GM18870 (cell line): ENCODE measurements at regions not wholly inside any gene's neighbourhood (a gene's known extent, or its start where the extent isn't known, plus 50 kb on each side); places are given as distances from the start of the nearest gene placed in this dataset.

Experiments used
- ATAC-seq: cut with Tn5 transposase; IDR thresholded peaks from one replicate; pipeline ENCODE4 v1.9.1; 2021; ENCODE audit warnings: moderate library complexity; ENCODE audit not compliant: unreplicated experiment

DNA sequence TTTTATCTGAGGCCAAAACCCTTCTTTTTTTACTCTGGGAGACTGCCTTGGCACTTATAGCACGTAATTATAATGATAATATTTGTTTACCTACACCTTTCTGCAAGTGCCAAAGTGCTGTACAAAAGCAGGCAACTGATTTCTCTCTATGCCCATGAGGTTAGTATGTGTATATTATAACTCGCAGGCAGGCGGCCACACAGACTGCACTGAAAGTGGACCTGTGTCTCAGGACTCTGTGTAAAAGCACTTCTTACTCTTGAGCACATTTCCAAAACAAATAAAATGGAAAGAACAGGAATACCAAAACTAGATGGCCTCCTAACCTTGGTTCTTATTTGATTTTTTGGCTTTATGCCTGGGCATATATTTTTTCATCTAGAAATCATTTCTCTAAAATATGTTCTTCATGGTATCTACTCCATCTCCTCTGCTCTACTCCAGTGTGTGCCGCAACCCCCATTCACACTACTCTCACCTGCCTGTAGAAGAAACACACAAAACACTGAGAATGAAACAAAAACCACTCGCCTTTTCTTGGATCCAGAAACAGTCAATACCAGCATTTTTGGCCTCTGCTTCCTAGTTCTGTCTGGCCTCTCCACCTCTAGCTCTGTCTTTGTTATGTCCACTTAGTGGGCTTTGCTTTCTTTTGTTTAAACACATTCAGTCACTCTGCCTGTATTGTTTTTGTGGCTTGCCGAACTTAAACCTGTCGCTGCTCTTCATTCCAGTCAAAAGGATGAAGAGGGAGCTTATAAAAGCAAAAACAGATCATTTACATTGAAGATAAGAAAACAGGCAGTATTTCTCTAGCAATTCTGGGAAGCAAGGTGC is 934.5 kb upstream of the TENM3 start:
- ATAC-seq: no peak

- no peak for ATAC-seq
Observed at GRCh38 chr4:181312066-181312465, 931.1 kb upstream of the TENM3 start.

GRCh38 chr4:181319629-181320028 is 923.6 kb upstream of the TENM3 start:
- ATAC-seq: no peak

- peak; percentile 78 for ATAC-seq
Observed at GRCh38 chr4:181323061-181323460, 920.1 kb upstream of the TENM3 start.

DNA sequence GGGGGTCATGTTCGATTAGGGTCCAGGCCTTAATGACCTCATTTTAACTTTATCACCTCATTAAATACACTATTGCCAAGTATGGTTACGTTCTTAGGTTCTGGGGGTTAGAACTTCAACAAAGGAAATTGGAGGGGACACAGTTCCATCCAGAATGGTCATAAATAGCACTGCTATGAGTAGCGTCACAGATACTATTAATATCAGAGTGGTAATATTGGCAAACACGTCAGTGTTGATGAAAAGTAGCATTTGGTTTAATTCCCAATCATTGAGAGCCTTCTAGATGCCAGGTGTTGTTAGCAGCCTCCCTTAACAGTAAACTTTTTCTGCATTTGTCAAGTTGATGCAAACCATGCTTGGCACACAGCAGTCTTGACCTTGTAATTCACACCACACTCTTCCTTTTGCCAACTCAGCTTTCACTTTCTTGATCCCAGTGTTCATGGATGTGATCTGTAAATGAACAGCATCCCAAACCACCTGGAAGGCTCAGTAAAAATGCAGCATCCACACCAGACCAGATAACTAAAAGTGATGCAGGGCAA is 912.5 kb upstream of the TENM3 start:
- ATAC-seq: no peak

DNA sequence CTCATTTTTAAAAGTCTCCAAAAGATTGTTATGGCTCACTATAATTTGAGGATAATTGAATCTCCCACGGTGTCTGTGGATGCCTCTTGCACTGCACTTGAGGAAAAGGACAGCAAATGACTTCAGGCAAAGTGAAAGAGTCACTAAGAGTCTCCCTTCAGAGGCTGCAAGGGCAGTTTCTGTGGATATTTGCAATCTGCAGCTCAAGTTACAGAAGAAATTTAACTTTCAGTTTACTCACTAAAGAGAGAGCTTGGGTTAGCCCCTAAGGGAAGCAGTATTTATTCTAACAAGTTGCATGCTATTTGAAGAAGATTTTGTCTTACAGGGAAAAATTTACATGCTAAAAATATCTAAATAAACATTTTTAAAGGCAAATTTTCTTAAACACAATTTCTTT is 912.0 kb upstream of the TENM3 start:
- no peak for ATAC-seq

DNA sequence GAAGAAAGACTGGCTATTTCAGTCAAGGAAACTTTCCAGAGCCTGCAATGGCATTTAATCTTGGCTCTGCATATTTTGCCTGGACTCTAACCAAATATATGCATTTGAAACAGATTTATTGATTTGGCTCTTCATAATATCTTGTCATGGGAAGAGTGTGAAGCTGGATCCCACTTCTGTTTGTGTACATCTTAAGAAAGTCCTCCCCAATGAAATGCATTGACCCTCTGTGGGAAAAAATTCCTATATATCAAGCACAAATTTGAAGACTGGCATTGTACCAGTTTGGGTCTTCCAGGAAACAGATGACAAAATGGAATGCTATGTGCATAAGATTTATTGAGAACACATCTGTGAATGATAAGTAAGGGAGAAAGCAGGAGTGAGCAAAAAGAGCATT is 897.3 kb upstream of the TENM3 start:
- ATAC-seq: no peak

- no peak for ATAC-seq
Observed at GRCh38 chr4:181350615-181351415, 892.4 kb upstream of the TENM3 start.

- no peak for ATAC-seq
Observed at GRCh38 chr4:181364504-181364903, 878.7 kb upstream of the TENM3 start.

- no peak for ATAC-seq
Observed at GRCh38 chr4:181365671-181366070, 877.5 kb upstream of the TENM3 start.

- ATAC-seq: no peak
Observed at GRCh38 chr4:181372014-181372413, 871.2 kb upstream of the TENM3 start.

DNA sequence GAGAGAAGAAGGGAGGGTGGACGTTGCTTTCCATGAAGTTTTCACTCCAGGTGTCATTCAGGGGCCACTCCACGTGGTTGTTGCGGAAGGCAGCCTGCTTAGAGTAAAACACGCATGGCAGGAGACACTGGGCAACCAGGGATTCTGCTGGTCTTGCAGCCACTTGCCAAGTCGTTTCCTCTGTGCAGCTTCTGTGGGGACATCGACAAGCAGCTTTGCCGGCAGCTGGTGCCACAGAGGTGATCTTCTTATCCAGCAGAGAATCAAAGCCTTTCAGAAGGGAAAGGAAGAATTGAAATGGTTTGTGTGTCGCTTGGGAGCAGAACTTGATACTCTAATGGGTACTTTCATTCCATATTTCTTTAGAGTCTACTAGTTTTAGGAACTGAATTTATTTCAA is 867.1 kb upstream of the TENM3 start:
- no peak for ATAC-seq

- ATAC-seq: no peak
Observed at GRCh38 chr4:181388061-181388460, 855.1 kb upstream of the TENM3 start.

DNA sequence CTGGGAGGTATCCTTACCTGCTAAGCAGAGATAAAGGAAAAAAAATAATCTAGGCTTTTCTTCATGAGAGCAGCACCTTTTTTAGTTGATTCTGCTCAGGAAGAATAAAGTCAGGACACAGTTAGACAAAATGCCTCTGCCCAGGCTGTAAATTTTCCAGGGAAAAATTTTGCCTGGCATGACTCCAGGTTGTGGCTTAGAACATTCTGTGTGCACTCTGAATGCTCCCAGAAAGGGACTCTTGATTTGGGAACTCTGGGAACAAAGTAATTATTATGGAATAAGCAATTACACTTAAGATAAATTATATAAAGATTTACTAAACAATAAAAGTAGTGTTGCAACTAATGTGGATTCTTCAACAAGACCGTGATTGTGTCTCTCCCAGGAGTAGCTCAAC is 826.2 kb upstream of the TENM3 start:
- no peak for ATAC-seq

GRCh38 chr4:181418496-181418895 is 824.7 kb upstream of the TENM3 start:
- no peak for ATAC-seq

- no peak for ATAC-seq
Observed at GRCh38 chr4:181420950-181421349, 822.3 kb upstream of the TENM3 start.

DNA sequence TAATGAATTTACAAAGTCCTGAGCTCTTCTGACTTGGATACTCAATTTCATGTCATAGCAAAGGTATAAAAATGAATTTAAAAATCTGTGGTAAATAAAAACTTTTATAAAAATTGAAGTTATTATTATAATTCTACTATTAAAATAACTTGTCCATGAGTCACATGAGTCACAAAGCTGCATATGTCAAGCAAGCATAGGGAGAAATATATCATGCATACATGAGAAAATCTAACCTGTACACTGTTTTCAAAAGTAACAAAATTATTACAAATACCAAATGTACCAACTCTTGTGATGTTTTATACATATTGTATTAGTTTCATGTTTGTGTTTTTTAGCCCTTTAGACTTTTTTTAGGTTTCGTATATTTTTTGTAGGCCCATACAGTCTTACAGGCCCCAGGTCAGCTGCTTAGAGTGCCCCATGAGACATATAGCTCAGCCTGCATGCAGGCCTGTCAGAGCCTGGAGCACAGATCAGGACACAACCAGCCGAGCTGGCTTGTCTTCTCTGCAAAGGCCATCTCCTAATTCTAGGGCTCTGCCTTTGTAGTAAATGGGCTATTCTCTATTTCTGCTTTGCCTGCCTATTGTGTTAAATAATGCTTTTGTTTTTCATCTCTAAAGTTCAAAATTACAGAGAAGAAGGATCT is 818.7 kb upstream of the TENM3 start:
- ATAC-seq: no peak

- no peak for ATAC-seq
Observed at GRCh38 chr4:181427076-181427475, 816.1 kb upstream of the TENM3 start.

DNA sequence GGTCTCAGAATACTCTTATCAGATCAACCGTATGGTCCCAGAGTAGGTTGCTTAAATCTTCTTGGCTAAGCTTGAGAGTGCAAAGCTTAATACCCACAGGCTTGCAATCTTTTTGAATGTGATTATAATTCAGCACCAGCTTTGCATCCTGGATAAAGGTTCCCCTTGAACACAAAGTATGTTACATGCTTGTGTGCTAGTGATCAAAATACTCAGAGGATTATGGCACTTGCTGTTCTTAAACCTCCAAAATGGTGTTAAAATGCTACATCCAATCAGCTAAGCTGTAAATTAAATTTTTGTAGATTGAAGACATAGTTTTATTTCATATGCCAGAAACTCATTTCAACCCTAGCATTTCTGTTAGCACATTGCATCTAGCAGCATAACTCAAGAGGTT is 812.2 kb upstream of the TENM3 start:
- ATAC-seq: no peak

DNA sequence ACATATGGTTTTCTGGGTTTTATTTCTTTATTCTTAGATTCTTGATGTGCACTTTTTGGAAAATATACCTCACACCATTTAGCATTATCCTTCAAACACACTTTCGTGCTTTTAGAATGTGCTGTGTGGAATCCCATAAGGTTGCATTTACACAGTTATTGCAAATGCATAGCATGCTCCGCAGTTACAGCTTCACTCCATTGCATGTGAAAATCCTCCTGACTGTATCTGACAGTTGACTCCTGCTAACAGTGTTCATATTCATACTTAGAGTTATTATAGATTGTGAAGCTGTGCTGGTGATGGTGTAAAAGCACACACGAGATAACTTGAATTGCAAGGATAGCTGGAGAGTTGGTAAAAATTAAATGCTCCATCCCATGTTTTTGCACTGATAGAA is 811.5 kb upstream of the TENM3 start:
- ATAC-seq: no peak

- ATAC-seq: no peak
Observed at GRCh38 chr4:181432335-181432734, 810.9 kb upstream of the TENM3 start.
